ENCODE measurements at regions not wholly inside any gene's neighbourhood (a gene's known extent, or its start where the extent isn't known, plus 50 kb on each side); places are given as distances from the start of the nearest gene placed in this dataset.
"Not testable (repeated sequence)": the region's sequence is repeated elsewhere in the genome, so short reads cannot be mapped to it uniquely, and the experiment has no call there.

DNA sequence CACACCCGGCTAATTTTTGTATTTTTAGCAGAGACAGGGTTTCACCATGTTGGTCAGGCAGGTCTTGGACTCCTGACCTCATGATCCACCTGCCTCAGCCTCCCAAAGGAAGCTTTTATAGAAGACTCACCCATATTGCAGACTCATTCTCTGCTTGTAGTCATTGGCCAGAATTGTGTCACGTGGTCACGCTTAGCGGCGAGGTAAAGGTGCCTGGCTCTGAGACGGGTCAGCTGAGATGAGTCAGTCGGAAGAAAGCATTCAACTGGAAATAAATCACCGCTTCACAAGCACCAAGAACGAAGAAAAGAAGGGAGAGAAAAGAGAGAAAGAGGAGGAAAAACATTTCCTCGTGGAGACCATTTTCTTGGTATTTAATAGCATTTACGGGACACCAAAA, 218.8 kb upstream of the NOCT start:
- no peak for DNase-seq (ENCODE audit: low spot score)

DNA sequence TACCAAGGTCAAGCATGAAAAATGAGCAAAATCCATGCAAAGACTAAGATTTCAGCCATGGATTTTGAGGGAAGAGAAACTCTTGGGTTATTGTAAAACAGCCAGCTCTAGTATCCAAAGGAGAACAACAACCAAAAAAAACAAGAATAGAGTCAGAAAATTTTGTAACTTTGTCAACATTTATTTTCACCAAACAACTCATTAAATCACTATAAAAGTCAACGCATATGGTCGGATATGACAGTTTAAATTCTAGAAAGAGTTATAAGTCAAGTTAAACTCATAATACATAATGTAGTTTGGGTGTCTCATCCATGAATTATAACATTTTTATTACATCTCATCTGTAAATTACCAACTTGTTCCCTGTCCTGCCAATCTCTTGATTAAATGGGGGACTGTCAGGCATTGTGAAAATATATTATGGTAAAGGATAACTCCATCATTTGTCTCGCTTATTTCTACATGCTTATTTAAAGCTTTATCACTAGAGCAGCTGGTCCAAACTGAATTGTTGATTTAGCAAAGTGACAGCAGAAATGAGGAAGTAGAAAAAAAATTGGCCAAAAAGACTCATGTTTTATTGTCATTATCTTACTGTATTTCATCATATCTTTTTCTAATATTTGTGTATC, 224.8 kb upstream of the NOCT start:
- no peak for ATAC-seq (ENCODE audit: insufficient number of reproducible peaks, low FRiP score, low read depth)
- no peaks in the 10 kb centered on the region for H3K9me3 ChIP-seq
- no peaks in the 10 kb centered on the region for H3K27me3 ChIP-seq (replicated peaks; ENCODE audit: insufficient read depth)
- TF ChIP-seq, protein P1, sequence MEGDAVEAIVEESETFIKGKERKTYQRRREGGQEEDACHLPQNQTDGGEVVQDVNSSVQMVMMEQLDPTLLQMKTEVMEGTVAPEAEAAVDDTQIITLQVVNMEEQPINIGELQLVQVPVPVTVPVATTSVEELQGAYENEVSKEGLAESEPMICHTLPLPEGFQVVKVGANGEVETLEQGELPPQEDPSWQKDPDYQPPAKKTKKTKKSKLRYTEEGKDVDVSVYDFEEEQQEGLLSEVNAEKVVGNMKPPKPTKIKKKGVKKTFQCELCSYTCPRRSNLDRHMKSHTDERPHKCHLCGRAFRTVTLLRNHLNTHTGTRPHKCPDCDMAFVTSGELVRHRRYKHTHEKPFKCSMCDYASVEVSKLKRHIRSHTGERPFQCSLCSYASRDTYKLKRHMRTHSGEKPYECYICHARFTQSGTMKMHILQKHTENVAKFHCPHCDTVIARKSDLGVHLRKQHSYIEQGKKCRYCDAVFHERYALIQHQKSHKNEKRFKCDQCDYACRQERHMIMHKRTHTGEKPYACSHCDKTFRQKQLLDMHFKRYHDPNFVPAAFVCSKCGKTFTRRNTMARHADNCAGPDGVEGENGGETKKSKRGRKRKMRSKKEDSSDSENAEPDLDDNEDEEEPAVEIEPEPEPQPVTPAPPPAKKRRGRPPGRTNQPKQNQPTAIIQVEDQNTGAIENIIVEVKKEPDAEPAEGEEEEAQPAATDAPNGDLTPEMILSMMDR (IDR thresholded peaks at IDR 0.05): no peak
- no peak for DNase-seq (ENCODE audit: low spot score)
- no peak overlapping the region for H3K4me3 ChIP-seq
- no peaks in the 10 kb centered on the region for H3K4me1 ChIP-seq (ENCODE audit: control insufficient read depth in 1 of 2, low read depth in 2 of 2)
- no peaks in the 10 kb centered on the region for H3K36me3 ChIP-seq
- H3K27ac ChIP-seq: no peak overlapping the region

More for the DNA sequence above, 218.8 kb upstream of the NOCT start:
- Histone ChIP-seq H3K4me3 (no peak overlapping the region), H3K36me3 (no peaks in the 10 kb centered on the region), H3K27ac (no peak overlapping the region), H3K4me1 (ENCODE audit: control insufficient read depth in 1 of 2, low read depth in 2 of 2) (no peaks in the 10 kb centered on the region), H3K9me3 (no peaks in the 10 kb centered on the region), H3K27me3 (replicated peaks; ENCODE audit: insufficient read depth) (no peaks in the 10 kb centered on the region)
- TF ChIP-seq, protein P1 (IDR thresholded peaks at IDR 0.05): no peak
- no peak for ATAC-seq (ENCODE audit: insufficient number of reproducible peaks, low FRiP score, low read depth)

DNA sequence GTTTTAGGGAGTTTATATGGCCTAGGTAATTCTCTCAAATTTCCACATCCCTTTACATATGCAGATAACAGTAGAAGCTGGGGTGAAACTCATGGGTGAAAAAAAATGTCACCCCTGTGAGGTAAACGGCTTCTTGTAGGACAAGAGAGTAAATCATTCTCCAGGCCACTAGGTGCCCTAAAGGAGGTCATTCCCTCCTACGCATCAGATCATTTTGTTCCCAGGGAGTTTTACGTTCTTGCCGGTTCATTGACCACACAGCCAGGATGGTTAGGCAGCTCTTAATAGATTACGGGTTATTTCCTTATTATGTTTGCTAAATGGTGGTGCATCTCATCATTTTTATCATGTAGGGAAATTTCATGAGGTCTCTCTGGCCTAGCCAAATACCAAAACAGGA, 225.8 kb upstream of the NOCT start:
- no peaks in the 10 kb centered on the region for H3K9me3 ChIP-seq
- H3K36me3 ChIP-seq: no peaks in the 10 kb centered on the region
- no peak overlapping the region for H3K27ac ChIP-seq
- TF ChIP-seq, protein P1 (IDR thresholded peaks at IDR 0.05): no peak
- no peaks in the 10 kb centered on the region for H3K4me1 ChIP-seq (ENCODE audit: control insufficient read depth in 1 of 2, low read depth in 2 of 2)
- no peak overlapping the region for H3K4me3 ChIP-seq
- no peak for ATAC-seq (ENCODE audit: insufficient number of reproducible peaks, low FRiP score, low read depth)
- no peaks in the 10 kb centered on the region for H3K27me3 ChIP-seq (replicated peaks; ENCODE audit: insufficient read depth)
- DNase-seq (ENCODE audit: low spot score): no peak

DNA sequence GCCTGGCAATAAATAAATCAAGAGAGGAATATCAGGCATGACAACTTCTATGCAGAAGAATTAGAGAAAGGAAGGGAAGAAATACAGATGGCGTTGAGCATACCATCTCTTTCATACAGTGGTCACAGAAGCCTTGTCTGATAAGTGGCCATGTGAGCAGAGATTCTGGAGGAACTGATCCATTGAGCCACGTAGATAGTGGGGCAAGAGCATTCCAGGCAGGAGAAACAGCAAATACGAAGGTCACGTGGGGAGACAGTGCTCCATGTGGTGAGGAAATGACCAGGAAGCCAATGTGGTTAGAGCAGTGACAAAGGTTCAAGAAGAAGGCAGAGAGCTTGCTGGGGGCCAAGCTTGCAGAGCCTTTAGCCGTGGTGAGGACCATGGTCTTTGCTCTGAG, 226.7 kb upstream of the NOCT start:
- ATAC-seq (ENCODE audit: insufficient number of reproducible peaks, low FRiP score, low read depth): no peak
- Histone ChIP-seq H3K9me3 (no peaks in the 10 kb centered on the region), H3K27ac (no peak overlapping the region), H3K36me3 (no peaks in the 10 kb centered on the region), H3K4me3 (no peak overlapping the region), H3K4me1 (ENCODE audit: control insufficient read depth in 1 of 2, low read depth in 2 of 2) (no peaks in the 10 kb centered on the region), H3K27me3 (replicated peaks; ENCODE audit: insufficient read depth) (no peaks in the 10 kb centered on the region)
- DNase-seq (ENCODE audit: low spot score): no peak
- TF ChIP-seq, protein P1 (IDR thresholded peaks at IDR 0.05): no peak

DNA sequence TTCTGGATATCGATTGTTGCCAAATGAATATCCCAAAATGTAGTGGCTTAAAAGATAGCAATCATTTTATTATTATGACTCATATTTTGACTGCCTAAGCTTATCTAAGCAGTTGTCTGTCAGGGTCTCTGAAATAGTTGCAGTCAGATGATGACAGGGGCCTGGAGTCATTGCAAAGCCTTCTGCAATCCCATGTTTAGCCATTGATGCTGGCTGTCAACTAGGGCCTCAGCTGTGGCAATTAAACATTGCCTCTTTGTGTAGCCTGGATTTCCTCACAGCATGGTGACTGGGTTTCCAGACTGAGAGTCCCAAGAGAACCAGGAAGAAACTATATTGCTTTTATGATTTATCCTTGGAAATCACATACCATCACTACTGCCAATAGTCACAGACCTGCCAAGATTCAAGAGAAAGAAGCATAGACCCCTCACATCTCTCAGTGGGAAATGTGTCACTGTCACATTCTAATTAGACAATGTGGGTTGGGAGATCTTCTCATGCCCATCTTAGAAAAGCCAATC, 227.3 kb upstream of the NOCT start:
- Histone ChIP-seq H3K36me3 (no peaks in the 10 kb centered on the region), H3K4me3 (no peak overlapping the region), H3K4me1 (ENCODE audit: control insufficient read depth in 1 of 2, low read depth in 2 of 2) (no peaks in the 10 kb centered on the region), H3K27me3 (replicated peaks; ENCODE audit: insufficient read depth) (no peaks in the 10 kb centered on the region), H3K27ac (no peak overlapping the region), H3K9me3 (no peaks in the 10 kb centered on the region)
- ATAC-seq (ENCODE audit: insufficient number of reproducible peaks, low FRiP score, low read depth) (no peak), DNase-seq (ENCODE audit: low spot score) (no peak)
- TF ChIP-seq, protein P1 (IDR thresholded peaks at IDR 0.05): no peak

DNA sequence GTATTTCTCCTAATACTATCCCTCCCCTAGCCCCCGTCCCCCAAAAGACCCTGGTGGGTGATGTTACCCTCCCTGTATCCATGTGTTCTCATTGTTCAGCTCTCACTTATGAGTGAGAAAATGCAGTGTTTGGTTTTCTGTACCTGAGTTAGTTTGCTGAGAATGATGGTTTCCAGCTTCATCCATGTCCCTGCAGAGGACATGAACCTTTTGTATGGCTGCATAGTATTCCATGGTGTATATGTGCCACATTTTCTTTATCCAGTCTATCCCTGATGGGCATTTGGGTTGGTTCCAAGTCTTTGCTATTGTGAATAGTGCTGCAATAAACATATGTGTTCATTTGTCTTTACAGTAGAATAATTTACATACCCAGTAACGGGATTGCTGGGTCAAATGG, 235.8 kb upstream of the NOCT start:
- H3K36me3 ChIP-seq; H3K4me1 ChIP-seq (ENCODE audit: control insufficient read depth in 1 of 2, low read depth in 2 of 2); H3K27ac ChIP-seq; ATAC-seq (ENCODE audit: insufficient number of reproducible peaks, low FRiP score, low read depth); H3K27me3 ChIP-seq (replicated peaks; ENCODE audit: insufficient read depth); DNase-seq (ENCODE audit: low spot score); H3K9me3 ChIP-seq; H3K4me3 ChIP-seq: not testable (repeated sequence)
